Lung (tissue), 11 donors: ENCODE measurements at regions not wholly inside any gene's neighbourhood (a gene's known extent, or its start where the extent isn't known, plus 50 kb on each side); places are given as distances from the start of the nearest gene placed in this dataset.

ENCODE experiments used
- ATAC-seq: fragments of 200-7000 bp; cut with Tn5 transposase; one replicate; pipeline ENCODE4 v1.9.1; 2020; ENCODE audit warnings: moderate number of reproducible peaks; ENCODE audit not compliant: insufficient read depth, low FRiP score
- DNase-seq, 3 donors: peaks; one replicate each; pipeline ENCODE4 v3.0.0-alpha.2; 2013 to 2017
- H3K27ac ChIP-seq, 2 donors: one replicate each; pipeline ENCODE4 v1.5.1; 2013; ENCODE audit warnings: mild to moderate bottlenecking in 2 of 2, moderate library complexity in 2 of 2, control low read depth in 1 of 2, inconsistent platforms in 1 of 2, low read depth in 1 of 2, low read length in 1 of 2
- H3K27me3 ChIP-seq, 3 donors: one replicate each; pipeline ENCODE4 v1.5.1; 2013; ENCODE audit warnings: low read length in 2 of 3; ENCODE audit not compliant: control insufficient read depth in 3 of 3, insufficient read depth in 3 of 3
- H3K36me3 ChIP-seq, 4 donors: one replicate each; pipeline ENCODE4 v1.5.1; 2013; ENCODE audit warnings: low read length in 4 of 4, mild to moderate bottlenecking in 1 of 4, moderate library complexity in 1 of 4; ENCODE audit not compliant: control insufficient read depth in 4 of 4, insufficient read depth in 4 of 4
- H3K4me1 ChIP-seq, 5 donors: one replicate each; pipeline ENCODE4 v1.5.1; 2013; ENCODE audit warnings: low read length in 5 of 5, mild to moderate bottlenecking in 2 of 5, moderate library complexity in 1 of 5; ENCODE audit not compliant: control insufficient read depth in 5 of 5, insufficient read depth in 5 of 5
- H3K4me3 ChIP-seq: one replicate; pipeline ENCODE4 v1.5.1; 2013; ENCODE audit warnings: mild to moderate bottlenecking, control low read depth, moderate library complexity
- H3K9ac ChIP-seq, 2 donors: one replicate each; pipeline ENCODE4 v1.5.1; 2013; ENCODE audit warnings: low read length in 2 of 2, control low read depth in 1 of 2; ENCODE audit not compliant: insufficient read depth in 1 of 2
- H3K9me3 ChIP-seq, 4 donors: one replicate each; pipeline ENCODE4 v1.5.1; 2013; ENCODE audit warnings: low read length in 3 of 4, mild to moderate bottlenecking in 1 of 4, moderate library complexity in 1 of 4; ENCODE audit not compliant: control insufficient read depth in 4 of 4, insufficient read depth in 3 of 4
- CTCF ChIP-seq: IDR thresholded peaks from 2 replicates; pipeline ENCODE4 v1.5.1; 2012; ENCODE audit warnings: mild to moderate bottlenecking; ENCODE audit errors: control extremely low read depth, extremely low read depth
- WGBS, 2 donors: extraction: QIAGEN DNeasy Blood & Tissue Kit; methylation state at CpG; one replicate each; pipeline ENCODE4 v1.1.7; 2013; 5-methylcytosine and 5-hydroxymethylcytosine counted together
- donor health status: control.
- donor health status: control.
- donor health status: Bipolar disorder and iron deficiency.
- donor health status: healthy.
- donor health status: DM: yes; HTN: yes; CAD: no.

DNA sequence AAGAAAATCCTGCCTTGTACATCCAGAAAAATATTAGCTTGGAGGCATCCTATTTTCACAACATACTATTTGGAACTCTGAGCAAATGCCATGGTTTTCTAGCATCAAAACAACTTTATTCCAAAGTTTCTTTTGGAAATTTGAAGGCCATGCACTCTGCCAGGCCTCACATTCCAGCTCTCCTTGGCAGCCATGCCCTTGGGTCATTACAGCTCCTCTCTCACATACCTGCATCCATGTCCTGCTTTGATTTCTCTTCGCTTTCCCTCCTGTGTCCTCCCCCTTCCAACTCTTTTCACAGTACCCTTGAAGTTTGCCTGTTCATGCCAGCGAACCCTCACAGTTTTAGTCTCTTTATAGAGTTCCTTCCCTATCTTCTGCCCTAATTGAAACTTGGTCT, 70.9 kb upstream of the TPRG1 start:
- H3K9ac ChIP-seq: no peak overlapping the region
- no peaks in the 10 kb centered on the region for H3K9me3 ChIP-seq
- DNase-seq (no peak), ATAC-seq (no peak)
- peak overlapping the region in 1 of 2 donors; percentile 72 for H3K27ac ChIP-seq
- peaks cover 0 to 18% (median 12%) of the 10 kb centered on the region in 5 donors for H3K4me1 ChIP-seq
- no peak overlapping the region for H3K4me3 ChIP-seq
- 93 to 94% methylated on average over 2 of the region's 2 CpGs for WGBS, 2 donors
- no peaks in the 10 kb centered on the region for H3K36me3 ChIP-seq
- H3K27me3 ChIP-seq: no peaks in the 10 kb centered on the region
- no peak for TF ChIP-seq CTCF

DNA sequence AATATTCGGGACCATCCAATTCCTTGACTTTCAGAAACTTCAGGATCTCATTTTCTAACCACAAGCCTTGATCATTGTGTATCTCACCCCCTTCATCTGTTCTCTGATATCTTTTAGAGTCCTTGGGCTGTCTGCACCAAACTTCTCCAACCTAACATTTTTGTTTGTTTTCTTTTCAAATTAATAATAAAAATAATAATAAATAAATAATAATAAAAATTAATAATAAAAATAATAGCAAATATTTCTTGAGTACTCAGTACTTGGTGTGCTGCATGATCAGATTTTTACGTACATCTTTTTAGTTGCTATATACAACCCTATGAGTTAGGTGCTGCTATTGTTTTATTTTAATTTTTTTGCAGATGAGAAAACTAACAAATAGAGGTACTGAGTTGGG, 70.2 kb upstream of the TPRG1 start:
- H3K9me3 ChIP-seq: no peaks in the 10 kb centered on the region
- TF ChIP-seq CTCF: no peak
- WGBS, 2 donors: 93 to 99% methylated on average over 2 of the region's 2 CpGs

DNA sequence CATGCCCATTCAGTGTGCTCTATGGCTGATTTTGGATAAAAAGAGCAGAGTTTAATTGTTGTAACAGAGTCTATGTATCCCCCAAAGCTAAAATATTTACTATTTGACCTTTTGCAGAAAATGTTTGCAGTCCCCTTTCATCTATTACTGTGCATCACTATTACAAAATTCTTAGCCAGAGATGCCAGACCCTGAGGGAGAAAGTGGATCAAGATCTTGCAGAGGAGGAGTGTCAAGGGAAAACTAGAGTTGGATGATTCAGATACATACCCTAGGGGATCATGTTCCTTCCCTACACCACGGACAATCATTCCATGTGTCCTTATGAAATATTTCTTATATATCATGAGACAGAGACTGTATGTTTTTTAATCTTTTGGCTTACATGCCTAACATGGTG, 68.6 kb upstream of the TPRG1 start:
- no peak for ATAC-seq

More for the DNA sequence above, 70.2 kb upstream of the TPRG1 start:
- Histone ChIP-seq H3K4me3 (no peak overlapping the region), H3K4me1 (peaks cover 0 to 18% (median 12%) of the 10 kb centered on the region in 5 donors), H3K36me3 (no peaks in the 10 kb centered on the region), H3K9ac (no peak overlapping the region), H3K27ac (no peak overlapping the region), H3K27me3 (no peaks in the 10 kb centered on the region)
- DNase-seq (no peak), ATAC-seq (no peak)

More for the DNA sequence above, 68.6 kb upstream of the TPRG1 start:
- DNase-seq: no peak
- no peak for TF ChIP-seq CTCF
- H3K9ac ChIP-seq: no peak overlapping the region
- no peaks in the 10 kb centered on the region for H3K27me3 ChIP-seq
- no peak overlapping the region for H3K4me3 ChIP-seq
- H3K9me3 ChIP-seq: no peaks in the 10 kb centered on the region
- no peak overlapping the region for H3K27ac ChIP-seq
- H3K4me1 ChIP-seq: peaks cover 0 to 23% (median 12%) of the 10 kb centered on the region in 5 donors
- WGBS, 2 donors: 76 to 79% methylated on average over 1 of the region's 1 CpG
- H3K36me3 ChIP-seq: no peaks in the 10 kb centered on the region
